ENCODE measurements at regions not wholly inside any gene's neighbourhood (a gene's known extent, or its start where the extent isn't known, plus 50 kb on each side); places are given as distances from the start of the nearest gene placed in this dataset.

GRCh38 chr2:60298006-60298696 is 255.3 kb downstream of the BCL11A start:
- TF ChIP-seq CTCF (IDR thresholded peaks at IDR 0.05) (no peak), REST (IDR thresholded peaks at IDR 0.05; ENCODE audit: insufficient read depth in 1 of 2, low read depth in 2 of 2, low read length in 1 of 2) (no peak), POLR2AphosphoS5 (IDR thresholded peaks at IDR 0.05; ENCODE audit: low read depth, low read length) (no peak)
